ENCODE measurements at regions not wholly inside any gene's neighbourhood (a gene's known extent, or its start where the extent isn't known, plus 50 kb on each side); places are given as distances from the start of the nearest gene placed in this dataset.

- no peak for DNase-seq (ENCODE audit: low spot score)
Observed at GRCh38 chr13:33372251-33372919, 86.8 kb upstream of the STARD13 start.

GRCh38 chr13:33373624-33374023, 88.1 kb upstream of the STARD13 start:
- no peak for DNase-seq (ENCODE audit: low spot score)

GRCh38 chr13:33375421-33375820, 89.9 kb upstream of the STARD13 start:
- no peak for DNase-seq (ENCODE audit: low spot score)

GRCh38 chr13:33376212-33376611, 90.7 kb upstream of the STARD13 start:
- DNase-seq (ENCODE audit: low spot score) = no peak

GRCh38 chr13:33377411-33377810, 91.9 kb upstream of the STARD13 start:
- no peak for DNase-seq (ENCODE audit: low spot score)

- DNase-seq (ENCODE audit: low spot score) = no peak
Observed at GRCh38 chr13:33377825-33378224, 92.3 kb upstream of the STARD13 start.

- DNase-seq (ENCODE audit: low spot score) = no peak
Observed at GRCh38 chr13:33379608-33380007, 94.1 kb upstream of the STARD13 start.

- DNase-seq (ENCODE audit: low spot score) = no peak
Observed at GRCh38 chr13:33380487-33381079, 95.0 kb upstream of the STARD13 start.

GRCh38 chr13:33381180-33381579, 95.6 kb upstream of the STARD13 start:
- DNase-seq (ENCODE audit: low spot score) = no peak

GRCh38 chr13:33381906-33382305, 96.4 kb upstream of the STARD13 start:
- DNase-seq (ENCODE audit: low spot score) = no peak

GRCh38 chr13:33383724-33384577, 98.4 kb upstream of the STARD13 start:
- no peak for DNase-seq (ENCODE audit: low spot score)

GRCh38 chr13:33388286-33388998, 102.9 kb upstream of the STARD13 start:
- DNase-seq (ENCODE audit: low spot score) = no peak

GRCh38 chr13:33392794-33393405, 107.3 kb upstream of the STARD13 start:
- no peak for DNase-seq (ENCODE audit: low spot score)

- DNase-seq (ENCODE audit: low spot score) = no peak
Observed at GRCh38 chr13:33394294-33394932, 108.9 kb upstream of the STARD13 start.

- DNase-seq (ENCODE audit: low spot score) = no peak
Observed at GRCh38 chr13:33401238-33401637, 115.7 kb upstream of the STARD13 start.

GRCh38 chr13:33402975-33403374, 117.4 kb upstream of the STARD13 start:
- no peak for DNase-seq (ENCODE audit: low spot score)

- no peak for DNase-seq (ENCODE audit: low spot score)
Observed at GRCh38 chr13:33403807-33404362, 118.3 kb upstream of the STARD13 start.

- DNase-seq (ENCODE audit: low spot score) = no peak
Observed at GRCh38 chr13:33405371-33405770, 119.8 kb upstream of the STARD13 start.

- DNase-seq (ENCODE audit: low spot score) = no peak
Observed at GRCh38 chr13:33409673-33410510, 124.3 kb upstream of the STARD13 start.

GRCh38 chr13:33410619-33411018, 125.1 kb upstream of the STARD13 start:
- DNase-seq (ENCODE audit: low spot score) = no peak

Measured in ureter (tissue), 1 donor.